ENCODE measurements at regions not wholly inside any gene's neighbourhood (a gene's known extent, or its start where the extent isn't known, plus 50 kb on each side); places are given as distances from the start of the nearest gene placed in this dataset.

- TF ChIP-seq CTCF (IDR thresholded peaks at IDR 0.05; ENCODE audit: insufficient read depth, low read depth, low read length) (no peak), EZH2 (IDR thresholded peaks at IDR 0.05; ENCODE audit: insufficient read depth, low read length) (no peak)
Measured at GRCh38 chr12:87165733-87166375, 863.3 kb downstream of the C12orf50 start.

All from astrocyte (in vitro differentiated cells and primary cell).